Fibroblast of skin of scalp (primary cell): ENCODE measurements at regions not wholly inside any gene's neighbourhood (a gene's known extent, or its start where the extent isn't known, plus 50 kb on each side); places are given as distances from the start of the nearest gene placed in this dataset.
"Not testable (repeated sequence)": the region's sequence is repeated elsewhere in the genome, so short reads cannot be mapped to it uniquely, and the experiment has no call there.

Source experiments
- DNase-seq: peaks from one replicate; pipeline ENCODE4 v3.0.0-alpha.2; 2013

DNA sequence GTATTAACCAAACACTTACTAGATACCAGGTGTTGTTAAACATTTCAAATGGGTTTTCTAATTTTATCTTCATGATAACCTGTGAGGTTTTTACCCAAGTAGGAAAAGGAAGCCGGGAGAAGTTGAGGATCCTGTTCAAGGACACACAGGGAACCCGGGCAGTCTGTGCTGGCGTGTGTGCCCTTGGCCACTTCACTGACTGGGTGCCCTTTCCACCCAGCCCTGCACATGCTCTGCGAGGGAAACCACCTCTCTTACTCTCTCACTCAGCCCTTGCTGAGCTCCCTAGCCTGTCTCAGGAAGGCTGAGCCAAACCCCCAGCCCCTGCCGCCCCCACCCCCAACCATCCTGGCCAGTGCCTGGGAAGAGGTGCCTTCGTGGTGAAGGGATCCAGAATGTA, 51.8 kb downstream of the TEX44 start:
- DNase-seq: no peak

DNA sequence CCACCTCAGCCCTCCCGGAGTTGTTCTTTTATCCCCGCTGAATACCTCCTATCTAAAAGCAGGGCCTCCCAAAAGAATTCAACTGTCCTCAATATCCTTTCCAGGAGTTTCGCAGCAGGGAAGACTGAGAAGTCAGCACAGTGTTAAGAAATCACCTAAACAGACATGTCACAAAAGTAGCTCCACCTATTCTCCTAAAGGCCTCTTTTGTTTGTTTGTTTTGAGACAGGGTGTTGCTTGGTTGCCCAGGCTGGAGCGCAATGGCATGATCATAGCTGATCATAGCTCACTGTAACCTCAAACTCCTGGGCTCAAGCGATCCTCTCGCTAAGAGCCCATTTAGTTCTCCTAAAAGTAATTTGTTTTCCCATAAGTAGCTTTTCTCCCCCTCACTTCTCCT, 53.8 kb downstream of the TEX44 start:
- DNase-seq: no peak

DNA sequence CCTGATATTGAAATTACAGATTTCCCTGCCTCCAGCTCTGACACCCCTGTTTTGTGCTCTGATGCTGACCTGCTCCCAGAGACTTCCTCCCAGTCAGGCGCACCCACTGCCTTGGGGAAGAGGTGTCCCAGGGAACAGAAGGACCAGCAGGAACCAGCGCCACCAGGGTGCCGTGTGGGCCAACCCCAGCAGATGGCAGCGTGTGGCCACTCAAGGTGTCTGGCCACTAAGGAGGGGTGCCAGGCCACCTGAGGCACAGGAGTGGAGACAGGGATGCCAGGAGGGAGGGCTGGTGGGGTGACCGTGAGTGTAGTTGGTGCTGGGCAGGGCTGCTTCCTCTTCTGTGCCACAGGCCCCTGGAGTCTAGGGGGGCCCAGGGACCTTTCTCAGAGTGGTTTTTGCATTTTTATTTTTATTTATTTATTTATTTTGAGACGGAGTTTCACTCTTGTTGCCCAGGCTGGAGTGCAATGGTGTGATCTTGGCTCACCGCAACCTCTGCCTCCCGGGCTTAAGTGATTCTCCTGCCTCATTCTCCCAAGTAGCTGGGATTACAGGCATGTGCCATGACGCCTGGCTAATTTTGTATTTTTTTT, 56.0 kb downstream of the TEX44 start:
- peak; percentile 57 for DNase-seq

DNA sequence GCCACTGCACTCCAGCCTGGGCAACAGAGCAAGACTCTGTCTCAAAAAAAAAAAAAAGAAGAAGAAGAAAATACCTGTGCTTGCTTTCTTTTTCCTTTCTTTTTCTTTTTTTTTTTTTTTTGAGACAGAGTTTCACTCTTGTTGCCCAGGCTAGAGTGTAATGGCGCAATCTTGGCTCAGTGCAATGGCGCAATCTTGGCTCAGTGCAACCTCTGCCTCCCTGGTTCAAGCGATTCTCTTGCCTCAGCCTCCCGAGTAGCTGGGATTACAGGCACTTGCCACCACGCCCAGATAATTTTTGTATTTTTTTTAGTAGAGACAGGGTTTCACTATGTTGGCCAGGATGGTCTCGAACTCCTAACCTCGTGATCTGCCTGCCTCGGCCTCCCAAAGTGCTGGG, 56.8 kb upstream of the PTMA start:
- not testable (repeated sequence) for DNase-seq

DNA sequence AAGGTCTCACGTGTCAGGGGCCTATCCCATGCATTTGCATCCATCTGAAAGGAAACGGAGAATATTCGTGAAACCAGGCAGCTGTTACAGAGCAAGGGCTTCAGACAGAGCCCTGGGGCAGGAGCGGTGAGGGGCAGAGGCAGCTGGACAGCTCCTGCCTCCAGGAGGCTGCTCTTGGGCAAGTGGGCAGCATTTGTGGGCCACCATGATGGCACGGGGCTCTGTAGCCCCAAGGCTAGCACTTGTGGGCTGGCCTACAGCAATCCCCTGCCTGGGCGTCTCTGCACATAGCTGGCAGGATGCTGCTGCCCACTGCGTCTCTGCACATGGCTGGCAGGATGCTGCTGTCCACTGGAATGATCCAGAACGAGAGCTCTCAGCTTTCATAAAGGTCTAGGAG, 52.8 kb upstream of the PTMA start:
- no peak for DNase-seq

DNA sequence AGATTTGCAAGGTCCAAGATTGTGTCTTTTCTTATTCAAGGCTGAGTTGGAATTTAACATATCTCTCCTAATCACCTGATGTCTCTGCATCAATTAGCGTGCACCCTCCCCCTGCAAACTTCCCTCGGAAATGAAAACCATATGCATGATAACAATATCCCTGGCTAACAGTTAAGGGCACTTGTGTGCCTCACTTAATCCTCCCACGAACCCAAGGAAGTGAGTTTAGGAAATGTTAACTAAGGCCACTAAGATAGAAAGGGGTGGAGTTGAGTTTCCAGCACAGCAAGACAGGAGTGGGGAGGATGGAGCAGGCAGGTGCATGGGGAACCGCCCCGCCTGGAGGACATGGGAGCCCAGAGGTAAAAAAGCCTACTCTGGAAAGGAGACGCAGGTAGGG, 52.4 kb upstream of the PTMA start:
- no peak for DNase-seq
